AG20443 (cell line): ENCODE measurements at regions not wholly inside any gene's neighbourhood (a gene's known extent, or its start where the extent isn't known, plus 50 kb on each side); places are given as distances from the start of the nearest gene placed in this dataset.
"Not testable (repeated sequence)": the region's sequence is repeated elsewhere in the genome, so short reads cannot be mapped to it uniquely, and the experiment has no call there.

Experiments
- DNase-seq: peaks from one replicate; pipeline ENCODE4 v3.0.0; 2012; ENCODE audit warnings: low spot score, mixed read lengths

DNA sequence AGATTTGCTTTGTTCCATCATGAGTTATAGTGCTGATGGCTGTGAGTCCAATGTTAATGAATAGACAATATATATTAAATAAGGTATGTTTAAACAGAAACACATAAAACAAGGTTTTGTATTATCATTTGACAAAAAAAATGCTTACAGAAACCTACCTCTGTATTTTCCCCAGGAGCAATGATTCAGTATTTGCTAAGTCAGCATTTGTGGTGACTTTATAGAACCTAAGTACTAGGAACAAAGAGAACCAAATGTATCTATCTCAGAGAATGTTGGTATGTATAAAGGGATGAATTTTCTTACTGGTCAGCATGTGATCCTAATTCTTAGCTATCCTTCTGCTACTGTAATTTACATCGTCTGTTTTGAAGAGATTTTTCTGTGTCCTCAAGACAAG is 421.5 kb upstream of the SEL1L start:
- DNase-seq, result no peak

DNA sequence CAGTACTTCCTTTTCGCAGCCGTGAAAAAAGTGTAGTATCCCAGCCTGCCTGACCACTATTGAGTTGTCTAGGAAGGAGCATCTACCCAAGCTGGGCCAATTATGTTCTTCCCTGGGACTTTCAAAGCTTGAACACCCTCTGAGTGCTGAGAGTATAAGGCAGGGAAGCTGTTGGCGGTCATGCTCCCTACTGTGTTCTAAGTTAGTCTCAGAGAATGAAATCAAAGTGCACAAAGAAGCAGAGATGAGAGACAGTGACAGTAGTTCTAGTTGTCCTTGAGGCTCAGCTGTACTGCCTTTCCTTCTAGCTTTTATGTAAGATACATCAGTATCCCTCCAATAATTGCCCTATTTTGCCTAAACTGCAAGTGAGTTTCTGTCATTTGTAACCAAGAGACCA is 427.1 kb upstream of the SEL1L start:
- DNase-seq, result no peak

DNA sequence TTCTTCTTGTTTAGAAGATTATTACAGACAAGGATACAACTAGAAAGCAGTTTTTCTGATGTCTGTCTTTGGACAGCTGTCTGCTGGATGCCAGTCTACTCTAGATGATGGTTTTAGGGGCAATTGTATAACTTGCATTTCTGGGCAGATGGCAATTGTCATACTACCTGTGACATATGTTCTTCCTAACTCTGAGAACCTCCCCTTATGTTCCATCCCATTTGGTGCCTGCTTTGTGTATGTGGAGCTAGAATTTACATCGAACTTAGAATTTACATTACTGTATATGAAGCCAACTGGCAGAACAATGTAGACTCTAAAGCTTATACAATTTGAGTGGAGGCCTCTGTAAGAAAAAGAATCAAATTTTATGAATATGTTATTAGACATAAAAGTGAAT is 430.2 kb upstream of the SEL1L start:
- DNase-seq, result no peak

DNA sequence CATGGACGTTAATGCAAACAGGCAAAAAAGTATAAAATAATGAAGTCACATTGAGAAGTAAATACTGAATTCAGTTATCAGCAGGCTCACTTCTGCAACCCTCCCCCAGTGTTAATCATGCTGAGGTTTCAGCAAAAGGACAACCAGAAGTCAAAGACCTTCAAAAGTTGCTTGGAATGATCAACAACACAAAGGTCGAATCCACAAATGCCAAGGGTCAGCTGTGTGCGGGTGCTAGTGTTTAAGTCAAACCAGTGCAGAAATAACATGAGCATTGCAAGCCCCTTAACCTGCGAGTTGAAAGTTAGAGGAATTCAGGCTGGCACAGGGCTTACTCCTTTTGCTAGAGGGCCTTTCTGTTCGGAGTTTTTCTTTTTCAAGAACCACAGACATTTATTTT is 436.7 kb upstream of the SEL1L start:
- no peak for DNase-seq

GRCh38 chr14:81971911-81972310 is 438.3 kb upstream of the SEL1L start:
- no peak for DNase-seq

GRCh38 chr14:81972601-81973000 is 438.9 kb upstream of the SEL1L start:
- no peak for DNase-seq

GRCh38 chr14:81974543-81974942 is 440.9 kb upstream of the SEL1L start:
- no peak for DNase-seq

- no peak for DNase-seq
Measured at GRCh38 chr14:81980601-81981306, 447.1 kb upstream of the SEL1L start.

DNA sequence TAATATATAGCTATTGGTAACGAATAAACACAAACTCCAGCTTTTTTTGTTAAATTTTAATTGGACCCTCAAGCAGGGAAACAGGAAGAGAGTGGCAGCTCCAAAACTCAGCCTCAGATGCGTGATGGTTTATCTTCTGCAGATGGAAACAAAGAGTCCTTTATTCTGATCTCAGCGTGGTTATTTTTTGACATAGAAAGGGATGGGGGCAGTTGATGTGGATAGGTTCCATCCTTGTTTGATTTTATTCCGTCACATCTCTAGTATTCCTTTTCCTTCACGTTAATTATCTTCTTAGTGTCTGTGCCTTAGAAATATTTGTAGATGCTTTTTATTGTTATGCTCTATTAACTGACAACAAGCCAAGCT is 447.6 kb upstream of the SEL1L start:
- no peak for DNase-seq

GRCh38 chr14:81982046-81982445 is 448.4 kb upstream of the SEL1L start:
- no peak for DNase-seq

DNA sequence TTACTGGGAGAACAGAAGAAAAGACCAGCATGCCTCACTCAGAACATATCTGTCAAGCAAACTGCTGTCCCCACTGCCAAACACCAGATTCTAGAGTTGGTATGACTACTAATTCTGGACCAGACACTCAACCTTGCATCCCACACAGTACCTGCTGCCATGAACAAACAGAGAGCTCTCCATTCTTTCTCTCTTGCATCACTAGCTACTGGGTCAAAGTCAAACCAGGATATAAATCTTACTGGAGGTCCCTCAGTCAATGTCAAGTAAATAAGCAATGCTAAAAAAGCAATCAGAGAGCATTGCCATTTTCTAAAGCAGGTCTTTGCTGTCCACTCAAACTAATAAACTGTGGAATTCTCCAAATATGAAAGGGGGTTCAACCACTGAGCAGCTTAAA is 452.4 kb upstream of the SEL1L start:
- no peak for DNase-seq

DNA sequence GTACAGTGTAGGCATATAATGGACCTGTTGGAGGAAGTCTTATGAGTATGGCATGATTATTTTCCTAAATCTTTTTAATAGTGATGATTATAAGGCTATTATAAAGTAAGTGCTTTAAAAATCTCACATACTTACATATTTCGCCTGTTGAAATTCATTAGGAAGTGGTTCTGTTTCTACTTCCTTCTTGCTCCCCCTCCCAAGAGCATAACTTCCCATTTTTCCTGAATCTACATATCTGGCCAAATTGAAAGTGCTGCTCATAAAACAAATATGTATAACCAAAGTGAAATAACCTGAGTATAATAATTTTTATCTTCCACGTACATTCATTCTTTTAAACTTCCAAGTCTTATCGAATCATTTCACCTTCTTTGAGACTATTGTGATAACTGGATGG is 455.6 kb upstream of the SEL1L start:
- no peak for DNase-seq

GRCh38 chr14:81990312-81990761 is 456.7 kb upstream of the SEL1L start:
- peak; percentile 54 for DNase-seq

GRCh38 chr14:81991998-81992397 is 458.3 kb upstream of the SEL1L start:
- DNase-seq, result no peak

GRCh38 chr14:81993432-81993831 is 459.8 kb upstream of the SEL1L start:
- DNase-seq, result no peak

- DNase-seq, result no peak
Measured at GRCh38 chr14:82003426-82003825, 469.8 kb upstream of the SEL1L start.

DNA sequence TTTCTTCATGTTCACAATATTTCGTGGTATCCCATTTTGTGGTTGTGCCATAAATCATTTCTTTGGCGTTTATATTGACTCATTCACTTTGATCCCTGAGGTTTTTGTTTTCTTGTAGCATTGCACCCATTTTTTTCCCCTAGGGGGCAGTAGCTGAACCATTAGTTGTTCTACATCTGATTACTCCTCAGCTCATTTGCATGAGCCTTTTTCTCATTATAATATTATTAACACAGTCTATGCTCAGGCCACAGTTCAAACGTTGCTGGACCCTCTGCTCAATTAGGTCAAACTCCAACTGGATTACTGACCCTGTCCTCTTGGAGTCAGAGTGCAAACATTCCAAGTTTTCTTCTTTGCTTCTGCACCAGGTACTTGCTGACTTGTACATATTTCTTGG is 475.4 kb upstream of the SEL1L start:
- DNase-seq, result no peak

- no peak for DNase-seq
Measured at GRCh38 chr14:82009993-82010392, 476.3 kb upstream of the SEL1L start.

DNA sequence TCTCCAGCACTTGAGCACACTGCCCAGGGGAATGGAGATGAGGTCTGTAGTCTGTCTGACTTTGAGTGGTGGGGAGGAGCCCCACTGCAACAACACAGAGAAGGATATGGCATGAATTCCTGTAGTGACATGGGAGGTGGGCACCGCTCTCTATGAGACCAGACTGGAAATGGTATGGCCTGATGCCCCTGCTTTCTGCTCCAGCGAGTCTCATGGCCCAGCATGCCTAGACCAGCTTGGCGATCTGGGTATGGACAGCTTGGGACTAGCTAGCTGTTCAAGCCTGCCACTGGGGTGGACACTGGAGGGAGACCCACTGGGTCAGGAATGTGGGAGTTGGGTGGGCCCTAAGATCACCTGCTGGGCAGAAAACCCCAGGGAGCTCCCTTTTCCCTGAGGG is 477.8 kb upstream of the SEL1L start:
- DNase-seq, result no peak

- DNase-seq, result no peak
Measured at GRCh38 chr14:82029038-82029437, 495.4 kb upstream of the SEL1L start.

DNA sequence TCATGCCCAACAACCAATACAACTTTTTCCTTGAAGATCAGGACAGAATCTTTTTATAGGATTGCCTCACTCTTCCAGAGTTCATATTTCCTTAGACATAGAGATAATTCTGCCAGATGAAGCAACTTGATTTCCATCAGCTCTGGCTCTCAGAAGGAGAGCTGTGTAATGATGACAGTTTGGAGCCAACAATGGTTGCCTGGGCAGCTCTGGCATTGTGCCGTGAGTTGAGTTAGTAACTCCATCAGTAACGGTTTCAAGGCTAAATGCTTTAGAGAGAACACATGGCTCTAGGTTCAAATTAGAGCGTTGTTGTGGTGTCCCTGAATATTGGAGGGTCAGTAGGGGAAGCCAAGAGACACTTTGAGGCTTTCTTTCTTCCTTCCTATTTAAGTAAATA is 501.7 kb upstream of the SEL1L start:
- DNase-seq, result no peak

DNA sequence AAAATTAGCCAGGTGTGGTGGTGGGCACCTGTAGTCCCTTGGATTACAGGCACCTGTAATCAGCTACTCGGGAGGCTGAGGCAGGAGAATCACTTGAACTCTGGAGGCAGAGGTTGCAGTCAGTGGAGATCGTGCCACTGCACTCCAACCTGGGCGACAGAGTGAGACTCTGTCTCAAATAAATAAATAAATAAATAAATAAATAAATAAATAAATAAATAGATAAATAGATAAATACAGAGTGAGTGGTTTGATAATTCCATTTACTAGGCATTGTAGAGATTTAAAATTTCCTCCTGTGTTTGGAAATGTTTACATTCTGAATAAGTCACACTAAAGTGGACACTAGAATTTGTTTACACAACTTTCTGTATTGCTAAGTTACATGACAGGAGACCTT is 504.4 kb upstream of the SEL1L start:
- not testable (repeated sequence) for DNase-seq

GRCh38 chr14:82045339-82045738 is 511.7 kb upstream of the SEL1L start:
- DNase-seq, result no peak

DNA sequence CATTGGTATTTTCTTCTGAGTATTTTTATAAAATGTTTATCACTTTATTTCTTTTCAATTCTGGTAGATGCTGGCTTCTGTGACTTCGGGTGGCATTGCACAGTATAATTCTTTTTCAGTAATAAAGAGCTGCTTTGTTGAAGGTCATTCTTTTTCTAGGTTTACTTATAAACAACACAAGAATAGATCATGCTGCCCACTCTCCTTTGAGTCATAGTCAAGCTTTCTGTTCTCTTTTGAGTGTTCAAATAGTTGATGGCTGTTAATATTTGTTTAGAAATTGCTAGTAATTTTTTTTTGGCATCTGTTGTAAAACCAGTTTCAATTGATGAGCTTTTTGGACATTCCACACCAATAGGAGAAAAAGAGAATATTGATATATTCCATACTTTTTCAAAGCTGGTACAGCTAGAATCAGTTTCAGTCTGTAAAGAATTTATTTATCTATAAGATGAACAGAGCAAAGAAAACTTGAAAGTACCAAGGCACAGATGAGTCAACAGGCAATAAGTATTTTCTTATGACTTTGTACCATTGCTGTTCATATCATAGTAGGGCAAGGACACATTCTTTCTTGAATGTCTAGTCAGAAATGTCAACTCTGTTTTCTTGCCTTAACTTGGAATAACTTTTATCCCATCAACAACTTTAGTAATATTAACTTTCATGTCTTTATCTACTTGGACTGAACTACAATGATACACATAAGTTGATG is 513.0 kb upstream of the SEL1L start:
- no peak for DNase-seq
